Panc1 (cell line): ENCODE measurements at regions not wholly inside any gene's neighbourhood (a gene's known extent, or its start where the extent isn't known, plus 50 kb on each side); places are given as distances from the start of the nearest gene placed in this dataset.

Experiments
- POLR2AphosphoS5 ChIP-seq: IDR thresholded peaks from 2 replicates; pipeline ENCODE4 v1.6.1; 2012; ENCODE audit warnings: mild to moderate bottlenecking, low read depth, low read length, moderate library complexity
- SIN3A ChIP-seq: IDR thresholded peaks from 2 replicates; pipeline ENCODE4 v1.6.1; 2012; ENCODE audit warnings: low read depth, mild to moderate bottlenecking, low read length, moderate library complexity, borderline replicate concordance; ENCODE audit not compliant: insufficient read depth
- TCF7L2 ChIP-seq: IDR thresholded peaks from 2 replicates; pipeline ENCODE4 v1.6.1; 2011; ENCODE audit warnings: mild to moderate bottlenecking, low read depth, low read length, inconsistent platforms
- TF ChIP-seq, protein P1 (sequence below): fragments of 450-650 bp; IDR thresholded peaks from 2 replicates; pipeline ENCODE4 v1.5.1; 2017; ENCODE audit warnings: mild to moderate bottlenecking
- TF ChIP-seq, protein P2 (sequence below), 2 experiments: IDR thresholded peaks; 2 replicates each; pipeline ENCODE4 v1.6.1; 2011 to 2012; ENCODE audit warnings: low read depth in 2 of 2, control low read depth in 1 of 2, low read length in 1 of 2, mild to moderate bottlenecking in 1 of 2, moderate library complexity in 1 of 2; ENCODE audit not compliant: insufficient read depth in 1 of 2

DNA sequence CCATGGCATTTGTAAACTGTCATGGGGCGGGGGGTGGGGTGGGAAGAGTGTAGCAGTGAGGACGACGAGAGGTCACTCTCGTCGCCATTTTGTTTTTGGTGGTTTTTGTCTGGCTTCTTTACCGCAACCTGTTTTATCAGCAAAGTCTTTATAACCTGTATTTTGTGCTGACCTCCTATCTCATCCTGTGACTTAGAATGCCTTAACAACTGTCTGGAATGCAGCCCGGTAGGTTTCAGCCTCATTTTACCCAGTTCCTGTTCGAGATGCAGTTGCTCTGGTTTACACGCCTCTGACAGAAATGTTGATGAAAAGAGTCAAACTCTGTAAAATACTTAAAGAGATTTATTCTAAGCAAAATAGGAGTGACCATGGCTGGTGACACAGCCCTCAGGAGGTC lies 852.0 kb downstream of the DACH1 start:
- TF ChIP-seq SIN3A (no peak), POLR2AphosphoS5 (no peak), TCF7L2 (no peak)
- TF ChIP-seq, protein P1, sequence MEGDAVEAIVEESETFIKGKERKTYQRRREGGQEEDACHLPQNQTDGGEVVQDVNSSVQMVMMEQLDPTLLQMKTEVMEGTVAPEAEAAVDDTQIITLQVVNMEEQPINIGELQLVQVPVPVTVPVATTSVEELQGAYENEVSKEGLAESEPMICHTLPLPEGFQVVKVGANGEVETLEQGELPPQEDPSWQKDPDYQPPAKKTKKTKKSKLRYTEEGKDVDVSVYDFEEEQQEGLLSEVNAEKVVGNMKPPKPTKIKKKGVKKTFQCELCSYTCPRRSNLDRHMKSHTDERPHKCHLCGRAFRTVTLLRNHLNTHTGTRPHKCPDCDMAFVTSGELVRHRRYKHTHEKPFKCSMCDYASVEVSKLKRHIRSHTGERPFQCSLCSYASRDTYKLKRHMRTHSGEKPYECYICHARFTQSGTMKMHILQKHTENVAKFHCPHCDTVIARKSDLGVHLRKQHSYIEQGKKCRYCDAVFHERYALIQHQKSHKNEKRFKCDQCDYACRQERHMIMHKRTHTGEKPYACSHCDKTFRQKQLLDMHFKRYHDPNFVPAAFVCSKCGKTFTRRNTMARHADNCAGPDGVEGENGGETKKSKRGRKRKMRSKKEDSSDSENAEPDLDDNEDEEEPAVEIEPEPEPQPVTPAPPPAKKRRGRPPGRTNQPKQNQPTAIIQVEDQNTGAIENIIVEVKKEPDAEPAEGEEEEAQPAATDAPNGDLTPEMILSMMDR, result no peak
- TF ChIP-seq, protein P2, sequence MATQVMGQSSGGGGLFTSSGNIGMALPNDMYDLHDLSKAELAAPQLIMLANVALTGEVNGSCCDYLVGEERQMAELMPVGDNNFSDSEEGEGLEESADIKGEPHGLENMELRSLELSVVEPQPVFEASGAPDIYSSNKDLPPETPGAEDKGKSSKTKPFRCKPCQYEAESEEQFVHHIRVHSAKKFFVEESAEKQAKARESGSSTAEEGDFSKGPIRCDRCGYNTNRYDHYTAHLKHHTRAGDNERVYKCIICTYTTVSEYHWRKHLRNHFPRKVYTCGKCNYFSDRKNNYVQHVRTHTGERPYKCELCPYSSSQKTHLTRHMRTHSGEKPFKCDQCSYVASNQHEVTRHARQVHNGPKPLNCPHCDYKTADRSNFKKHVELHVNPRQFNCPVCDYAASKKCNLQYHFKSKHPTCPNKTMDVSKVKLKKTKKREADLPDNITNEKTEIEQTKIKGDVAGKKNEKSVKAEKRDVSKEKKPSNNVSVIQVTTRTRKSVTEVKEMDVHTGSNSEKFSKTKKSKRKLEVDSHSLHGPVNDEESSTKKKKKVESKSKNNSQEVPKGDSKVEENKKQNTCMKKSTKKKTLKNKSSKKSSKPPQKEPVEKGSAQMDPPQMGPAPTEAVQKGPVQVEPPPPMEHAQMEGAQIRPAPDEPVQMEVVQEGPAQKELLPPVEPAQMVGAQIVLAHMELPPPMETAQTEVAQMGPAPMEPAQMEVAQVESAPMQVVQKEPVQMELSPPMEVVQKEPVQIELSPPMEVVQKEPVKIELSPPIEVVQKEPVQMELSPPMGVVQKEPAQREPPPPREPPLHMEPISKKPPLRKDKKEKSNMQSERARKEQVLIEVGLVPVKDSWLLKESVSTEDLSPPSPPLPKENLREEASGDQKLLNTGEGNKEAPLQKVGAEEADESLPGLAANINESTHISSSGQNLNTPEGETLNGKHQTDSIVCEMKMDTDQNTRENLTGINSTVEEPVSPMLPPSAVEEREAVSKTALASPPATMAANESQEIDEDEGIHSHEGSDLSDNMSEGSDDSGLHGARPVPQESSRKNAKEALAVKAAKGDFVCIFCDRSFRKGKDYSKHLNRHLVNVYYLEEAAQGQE (IDR thresholded peaks at IDR 0.05; ENCODE audit: insufficient read depth in 1 of 2, low read depth in 2 of 2, low read length in 1 of 2), result no peak
